ENCODE measurements at regions not wholly inside any gene's neighbourhood (a gene's known extent, or its start where the extent isn't known, plus 50 kb on each side); places are given as distances from the start of the nearest gene placed in this dataset.

GRCh38 chr5:13510616-13511015 lies 433.9 kb downstream of the DNAH5 start:
- Mint-ChIP-seq H3K27ac (no peak overlapping the region), H3K9me3 (peaks cover 3% of the 10 kb centered on the region), H3K27me3 (no peaks in the 10 kb centered on the region), H3K4me1 (no peaks in the 10 kb centered on the region), H3K36me3 (ENCODE audit: low read depth) (no peaks in the 10 kb centered on the region), H3K4me3 (no peak overlapping the region)
- TF ChIP-seq CTCF (IDR thresholded peaks at IDR 0.05): no peak
- no peak for DNase-seq
- no peak for ATAC-seq (ENCODE audit: low read depth)
- intact Hi-C loops (cut with micrococcal nuclease): no loop called here
- CTCF ChIA-PET: no interaction called here
- POLR2A ChIA-PET: no interaction called here

GRCh38 chr5:13508559-13508958 lies 435.9 kb downstream of the DNAH5 start:
- Mint-ChIP-seq H3K36me3 (ENCODE audit: low read depth) (no peaks in the 10 kb centered on the region), H3K4me3 (no peak overlapping the region), H3K4me1 (no peaks in the 10 kb centered on the region), H3K27ac (no peak overlapping the region), H3K9me3 (peaks cover 3% of the 10 kb centered on the region), H3K27me3 (no peaks in the 10 kb centered on the region)
- ATAC-seq (ENCODE audit: low read depth) (no peak), DNase-seq (no peak)
- ChIA-PET CTCF (no interaction called here), POLR2A (no interaction called here)
- intact Hi-C loops (cut with micrococcal nuclease): no loop called here
- no peak for TF ChIP-seq CTCF (IDR thresholded peaks at IDR 0.05)

- intact Hi-C loops (cut with micrococcal nuclease): no loop called here
- Mint-ChIP-seq H3K27me3 (no peaks in the 10 kb centered on the region), H3K36me3 (ENCODE audit: low read depth) (no peaks in the 10 kb centered on the region), H3K9me3 (peaks cover 6% of the 10 kb centered on the region), H3K4me1 (no peaks in the 10 kb centered on the region), H3K4me3 (no peak overlapping the region), H3K27ac (no peak overlapping the region)
- no peak for ATAC-seq (ENCODE audit: low read depth)
- POLR2A ChIA-PET: no interaction called here
- no peak for DNase-seq
- no peak for TF ChIP-seq CTCF (IDR thresholded peaks at IDR 0.05)
- CTCF ChIA-PET: no interaction called here
Measured at GRCh38 chr5:13505326-13505725, 439.2 kb downstream of the DNAH5 start.

- H3K27me3 Mint-ChIP-seq: no peaks in the 10 kb centered on the region
- POLR2A ChIA-PET: no interaction called here
- CTCF ChIA-PET: no interaction called here
- DNase-seq (no peak), ATAC-seq (ENCODE audit: low read depth) (no peak)
- no peaks in the 10 kb centered on the region for H3K36me3 Mint-ChIP-seq (ENCODE audit: low read depth)
- intact Hi-C loops (cut with micrococcal nuclease): no loop called here
- no peak for TF ChIP-seq CTCF (IDR thresholded peaks at IDR 0.05)
- no peak overlapping the region for H3K4me3 Mint-ChIP-seq
- no peaks in the 10 kb centered on the region for H3K4me1 Mint-ChIP-seq
- no peak overlapping the region for H3K27ac Mint-ChIP-seq
- peaks cover 3% of the 10 kb centered on the region for H3K9me3 Mint-ChIP-seq
Measured at GRCh38 chr5:13503017-13503416, 441.5 kb downstream of the DNAH5 start.

GRCh38 chr5:13501176-13501575 lies 443.3 kb downstream of the DNAH5 start:
- CTCF ChIA-PET: no interaction called here
- H3K4me3 Mint-ChIP-seq: no peak overlapping the region
- POLR2A ChIA-PET: no interaction called here
- no peaks in the 10 kb centered on the region for H3K27me3 Mint-ChIP-seq
- no peaks in the 10 kb centered on the region for H3K4me1 Mint-ChIP-seq
- ATAC-seq (ENCODE audit: low read depth) (no peak), DNase-seq (no peak)
- H3K9me3 Mint-ChIP-seq: peaks cover 7% of the 10 kb centered on the region
- no peak for TF ChIP-seq CTCF (IDR thresholded peaks at IDR 0.05)
- no peak overlapping the region for H3K27ac Mint-ChIP-seq
- H3K36me3 Mint-ChIP-seq (ENCODE audit: low read depth): no peaks in the 10 kb centered on the region
- intact Hi-C loops (cut with micrococcal nuclease): no loop called here

All from activated B cell treated with CpG ODN at 0.5 μM for 24 hours (primary cell).